Progenitor cell of endocrine pancreas (in vitro differentiated cells): ENCODE measurements at regions not wholly inside any gene's neighbourhood (a gene's known extent, or its start where the extent isn't known, plus 50 kb on each side); places are given as distances from the start of the nearest gene placed in this dataset.

Experiments
- DNase-seq: peaks from one replicate; pipeline ENCODE4 v3.0.0; 2021; ENCODE audit warnings: low spot score; ENCODE audit not compliant: unreplicated experiment
- H3K27ac Mint-ChIP-seq: 2 replicates; pipeline ENCODE4 v1.8.0; 2021; ENCODE audit warnings: mild to moderate bottlenecking, moderate library complexity, mixed read lengths
- H3K27me3 Mint-ChIP-seq: 2 replicates; pipeline ENCODE4 v1.8.0; 2021; ENCODE audit warnings: mixed read lengths
- H3K36me3 Mint-ChIP-seq: 2 replicates; pipeline ENCODE4 v1.8.0; 2022; ENCODE audit warnings: mixed read lengths; ENCODE audit not compliant: insufficient read depth
- H3K4me1 Mint-ChIP-seq: 2 replicates; pipeline ENCODE4 v1.8.0; 2021; ENCODE audit warnings: low read depth, mixed read lengths
- H3K4me3 Mint-ChIP-seq: 2 replicates; pipeline ENCODE4 v1.8.0; 2021; ENCODE audit warnings: low read depth, mild to moderate bottlenecking, moderate library complexity, mixed read lengths
- H3K9me3 Mint-ChIP-seq: 2 replicates; pipeline ENCODE4 v1.8.0; 2021; ENCODE audit warnings: low read depth, mixed read lengths
- CTCF ChIP-seq: fragments of 200-600 bp; sonication (generic); IDR thresholded peaks from one replicate; pipeline ENCODE4 v1.5.0; 2021; ENCODE audit warnings: antibody characterized with exemption, mild to moderate bottlenecking; ENCODE audit not compliant: unreplicated experiment

- Mint-ChIP-seq H3K27me3 (no peaks in the 10 kb centered on the region), H3K4me3 (no peak overlapping the region), H3K27ac (no peak overlapping the region), H3K9me3 (peaks cover 8% of the 10 kb centered on the region), H3K36me3 (no peaks in the 10 kb centered on the region), H3K4me1 (no peaks in the 10 kb centered on the region)
- DNase-seq, result no peak
- TF ChIP-seq CTCF, result no peak
These were observed 368.6 kb upstream of the MPDZ start for GRCh38 chr9:13648068-13648467.

DNA sequence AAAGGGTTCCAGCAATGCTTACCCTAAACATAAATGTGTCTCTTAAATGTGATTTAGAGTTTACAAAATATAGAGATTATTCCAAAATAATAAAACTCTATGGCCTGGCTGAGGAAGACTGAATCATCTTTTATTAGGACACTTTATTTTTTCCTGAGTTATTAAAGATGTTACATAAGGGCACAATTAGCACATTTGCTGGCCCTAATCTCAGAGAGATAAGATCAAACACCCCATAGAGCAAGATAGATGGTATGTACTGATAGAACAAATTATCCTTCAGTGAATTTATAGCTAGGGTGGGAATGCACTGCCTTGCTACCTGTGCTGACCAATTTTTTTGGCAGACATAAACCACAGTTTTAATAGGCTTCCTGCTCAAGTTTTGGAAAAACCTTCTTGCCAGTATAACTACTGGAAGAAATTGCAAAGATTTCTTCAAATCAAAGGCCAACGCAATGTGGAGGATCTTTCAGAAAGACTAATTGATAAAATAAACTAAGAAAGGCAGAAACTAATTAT is 367.1 kb upstream of the MPDZ start:
- DNase-seq, result no peak
- Mint-ChIP-seq H3K4me3 (no peak overlapping the region), H3K9me3 (peaks cover 8% of the 10 kb centered on the region), H3K27ac (no peak overlapping the region), H3K4me1 (no peaks in the 10 kb centered on the region), H3K36me3 (no peaks in the 10 kb centered on the region), H3K27me3 (no peaks in the 10 kb centered on the region)
- TF ChIP-seq CTCF, result no peak

GRCh38 chr9:13645557-13645956 is 366.1 kb upstream of the MPDZ start:
- Mint-ChIP-seq H3K27me3 (no peaks in the 10 kb centered on the region), H3K36me3 (no peaks in the 10 kb centered on the region), H3K4me3 (no peak overlapping the region), H3K9me3 (peaks cover 8% of the 10 kb centered on the region), H3K4me1 (no peaks in the 10 kb centered on the region), H3K27ac (no peak overlapping the region)
- no peak for TF ChIP-seq CTCF
- DNase-seq, result no peak

- Mint-ChIP-seq H3K9me3 (peaks cover 8% of the 10 kb centered on the region), H3K27me3 (no peaks in the 10 kb centered on the region), H3K4me1 (no peaks in the 10 kb centered on the region), H3K36me3 (no peaks in the 10 kb centered on the region), H3K27ac (no peak overlapping the region), H3K4me3 (no peak overlapping the region)
- TF ChIP-seq CTCF, result no peak
- no peak for DNase-seq
These were observed 365.2 kb upstream of the MPDZ start for GRCh38 chr9:13644675-13645074.

- H3K4me1 Mint-ChIP-seq, result no peaks in the 10 kb centered on the region
- H3K4me3 Mint-ChIP-seq, result no peak overlapping the region
- H3K36me3 Mint-ChIP-seq, result no peaks in the 10 kb centered on the region
- no peaks in the 10 kb centered on the region for H3K27me3 Mint-ChIP-seq
- no peak for TF ChIP-seq CTCF
- no peak overlapping the region for H3K27ac Mint-ChIP-seq
- DNase-seq, result no peak
- peaks cover 6% of the 10 kb centered on the region for H3K9me3 Mint-ChIP-seq
These were observed 363.2 kb upstream of the MPDZ start for GRCh38 chr9:13642646-13643045.
